SK-N-MC (cell line): ENCODE measurements at regions not wholly inside any gene's neighbourhood (a gene's known extent, or its start where the extent isn't known, plus 50 kb on each side); places are given as distances from the start of the nearest gene placed in this dataset.

Experiments
- EZH2 ChIP-seq: fragments of 200-600 bp; sonication (generic); IDR thresholded peaks from one replicate; pipeline ENCODE4 v1.6.1; 2017; ENCODE audit warnings: antibody characterized with exemption
- FOXP2 ChIP-seq: optimal IDR thresholded peaks from 2 replicates; pipeline ENCODE3; 2011; ENCODE audit warnings: mild to moderate bottlenecking, moderate library complexity; ENCODE audit not compliant: insufficient read depth; ENCODE audit errors: extremely low read length, control extremely low read depth
- POLR2AphosphoS5 ChIP-seq: IDR thresholded peaks from 2 replicates; pipeline ENCODE4 v1.6.1; 2012; ENCODE audit warnings: mild to moderate bottlenecking, low read depth, low read length, borderline replicate concordance

DNA sequence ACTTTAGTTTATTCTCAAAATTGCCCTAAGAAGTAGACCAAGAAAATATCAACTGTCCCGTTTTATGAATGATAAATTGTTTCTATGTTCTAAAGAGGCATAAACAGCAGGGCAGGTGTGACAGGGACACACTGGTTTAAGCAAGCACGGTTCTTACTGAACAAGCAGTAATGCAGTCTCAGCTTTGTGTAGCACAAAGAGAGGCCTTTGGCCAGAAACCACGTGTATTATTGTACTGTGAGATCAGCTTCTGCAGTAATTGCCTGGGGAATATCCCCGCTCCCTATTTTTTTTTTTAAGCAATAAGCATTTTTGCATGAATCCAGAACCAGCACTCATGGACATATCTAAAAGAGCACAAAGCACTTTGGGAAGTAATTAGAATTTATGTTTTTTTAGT lies 255.4 kb downstream of the WDR11 start:
- TF ChIP-seq EZH2 (no peak), POLR2AphosphoS5 (no peak), FOXP2 (no peak)
